ENCODE measurements at regions not wholly inside any gene's neighbourhood (a gene's known extent, or its start where the extent isn't known, plus 50 kb on each side); places are given as distances from the start of the nearest gene placed in this dataset.

- TF ChIP-seq CTCF (tag by site-specific recombination; IDR thresholded peaks at IDR 0.05) (no peak), BCL11A (tag by site-specific recombination; IDR thresholded peaks at IDR 0.05; ENCODE audit: low read depth) (no peak), ZBTB20 (tag by site-specific recombination; IDR thresholded peaks at IDR 0.05) (no peak), ZNF112 (tag by site-specific recombination; IDR thresholded peaks at IDR 0.05) (no peak), ZBTB44 (tag by site-specific recombination; IDR thresholded peaks at IDR 0.05) (no peak), ZBTB11 (tag by site-specific recombination; conservative IDR thresholded peaks at IDR 0.05; ENCODE audit: low read depth) (no peak), ZNF639 (tag by site-specific recombination; IDR thresholded peaks at IDR 0.05) (no peak), KLF16 (tag by site-specific recombination; IDR thresholded peaks at IDR 0.05) (no peak), PRDM6 (tag by site-specific recombination; IDR thresholded peaks at IDR 0.05) (no peak), ZNF596 (tag by site-specific recombination; IDR thresholded peaks at IDR 0.05) (no peak), ZNF624 (tag by site-specific recombination; IDR thresholded peaks at IDR 0.05) (no peak), ZNF514 (tag by site-specific recombination; IDR thresholded peaks at IDR 0.05) (no peak), ZNF692 (tag by site-specific recombination; IDR thresholded peaks at IDR 0.05) (no peak), ZNF366 (tag by site-specific recombination; conservative IDR thresholded peaks at IDR 0.05) (no peak)
Observed at GRCh38 chr10:4188406-4188805, 403.4 kb upstream of the KLF6 start.
